H9 (cell line): ENCODE measurements at regions not wholly inside any gene's neighbourhood (a gene's known extent, or its start where the extent isn't known, plus 50 kb on each side); places are given as distances from the start of the nearest gene placed in this dataset.

ENCODE experiments used
- DNase-seq: peaks from one replicate; pipeline ENCODE4 v3.0.0-alpha.2; 2017
- H2AFZ ChIP-seq: one replicate; pipeline ENCODE4 v1.6.1; 2013; ENCODE audit warnings: mild to moderate bottlenecking, low read length, control low read depth, moderate library complexity
- H2AK5ac ChIP-seq: 2 replicates; pipeline ENCODE4 v1.6.1; 2013; ENCODE audit warnings: low read length, control low read depth, mixed read lengths; ENCODE audit not compliant: insufficient read length
- H2BK120ac ChIP-seq: one replicate; pipeline ENCODE4 v1.6.1; 2013; ENCODE audit warnings: low read depth, mild to moderate bottlenecking, low read length, control low read depth, inconsistent platforms; ENCODE audit not compliant: poor library complexity, severe bottlenecking
- H2BK12ac ChIP-seq: 2 replicates; pipeline ENCODE4 v1.6.1; 2013; ENCODE audit warnings: low read length, control low read depth, mixed read lengths, low read depth; ENCODE audit not compliant: insufficient read length
- H2BK15ac ChIP-seq: 2 replicates; pipeline ENCODE4 v1.6.1; 2013; ENCODE audit warnings: low read depth, low read length, control low read depth
- H2BK20ac ChIP-seq: one replicate; pipeline ENCODE4 v1.6.1; 2013; ENCODE audit warnings: low read depth, mild to moderate bottlenecking, low read length, control low read depth, inconsistent platforms; ENCODE audit not compliant: poor library complexity, severe bottlenecking
- H2BK5ac ChIP-seq: 2 replicates; pipeline ENCODE4 v1.6.1; 2013; ENCODE audit warnings: low read length, control low read depth, mixed read lengths; ENCODE audit not compliant: insufficient read length
- H3K14ac ChIP-seq: 2 replicates; pipeline ENCODE4 v1.6.1; 2013; ENCODE audit warnings: low read length, control low read depth; ENCODE audit not compliant: insufficient read depth
- H3K18ac ChIP-seq: 2 replicates; pipeline ENCODE4 v1.6.1; 2013; ENCODE audit warnings: low read depth, mild to moderate bottlenecking, mixed read lengths, low read length, control low read depth; ENCODE audit not compliant: insufficient read length
- H3K23ac ChIP-seq: 2 replicates; pipeline ENCODE4 v1.6.1; 2013; ENCODE audit warnings: low read length, control low read depth, mixed read lengths, low read depth; ENCODE audit not compliant: insufficient read length
- H3K23me2 ChIP-seq: 2 replicates; pipeline ENCODE4 v1.6.1; 2013; ENCODE audit warnings: low read depth, mild to moderate bottlenecking, mixed read lengths, low read length, control low read depth; ENCODE audit not compliant: insufficient read length, poor library complexity, severe bottlenecking
- H3K27ac ChIP-seq: 2 replicates; pipeline ENCODE4 v1.5.1; 2013; ENCODE audit warnings: low read length, control low read depth, mixed read lengths, low read depth; ENCODE audit not compliant: insufficient read length
- H3K27me3 ChIP-seq: 2 replicates; pipeline ENCODE4 v1.6.1; 2013; ENCODE audit warnings: low read length, control low read depth, inconsistent platforms; ENCODE audit not compliant: insufficient read depth
- H3K4ac ChIP-seq: 2 replicates; pipeline ENCODE4 v1.6.1; 2013; ENCODE audit warnings: low read depth, mild to moderate bottlenecking, control low read depth, inconsistent platforms, low read length, moderate library complexity
- H3K4me1 ChIP-seq: 2 replicates; pipeline ENCODE4 v1.6.1; 2013; ENCODE audit warnings: low read length, control low read depth, inconsistent platforms; ENCODE audit not compliant: insufficient read depth
- H3K4me2 ChIP-seq: 2 replicates; pipeline ENCODE4 v1.6.1; 2013; ENCODE audit warnings: low read length, control low read depth, mixed read lengths; ENCODE audit not compliant: insufficient read length, insufficient read depth
- H3K56ac ChIP-seq: 2 replicates; pipeline ENCODE4 v1.6.1; 2013; ENCODE audit warnings: low read depth, mild to moderate bottlenecking, mixed read lengths, low read length, control low read depth; ENCODE audit not compliant: insufficient read length
- H3K79me1 ChIP-seq: 2 replicates; pipeline ENCODE4 v1.6.1; 2013; ENCODE audit warnings: low read depth, mild to moderate bottlenecking, moderate library complexity, low read length, control low read depth, inconsistent platforms; ENCODE audit not compliant: insufficient read depth, poor library complexity, severe bottlenecking
- H3K79me2 ChIP-seq: 2 replicates; pipeline ENCODE4 v1.6.1; 2013; ENCODE audit warnings: low read length, control low read depth, inconsistent platforms; ENCODE audit not compliant: insufficient read depth
- H3K9ac ChIP-seq: 2 replicates; pipeline ENCODE4 v1.6.1; 2013; ENCODE audit warnings: low read length, control low read depth, mixed read lengths; ENCODE audit not compliant: insufficient read length; ENCODE audit errors: extremely low read depth
- H3K9me3 ChIP-seq: one replicate; pipeline ENCODE4 v1.6.1; 2013; ENCODE audit warnings: low read depth, low read length, inconsistent platforms; ENCODE audit not compliant: control insufficient read depth
- H3T11ph ChIP-seq: one replicate; pipeline ENCODE4 v1.6.1; 2013; ENCODE audit warnings: mild to moderate bottlenecking, low read length, control low read depth, inconsistent platforms
- H4K20me1 ChIP-seq: one replicate; pipeline ENCODE4 v1.6.1; 2013; ENCODE audit not compliant: control insufficient read depth, insufficient read length, insufficient read depth
- H4K5ac ChIP-seq: 2 replicates; pipeline ENCODE4 v1.6.1; 2013; ENCODE audit warnings: low read depth, mild to moderate bottlenecking, mixed read lengths, low read length, control low read depth; ENCODE audit not compliant: insufficient read length
- H4K8ac ChIP-seq: replicated peaks from 2 replicates; pipeline ENCODE4 v1.6.1; 2013; ENCODE audit warnings: low read length, control low read depth, mixed read lengths, low read depth; ENCODE audit not compliant: insufficient read length
- H4K91ac ChIP-seq: 2 replicates; pipeline ENCODE4 v1.6.1; 2013; ENCODE audit warnings: low read depth, mild to moderate bottlenecking, moderate library complexity, mixed read lengths, low read length, control low read depth; ENCODE audit not compliant: insufficient read length
- H3K27ac Mint-ChIP-seq, 3 experiments: 2 replicates in 2 of 3; 3 replicates in 1 of 3; pipeline ENCODE4 v1.8.0; 2020 to 2021; ENCODE audit warnings: mixed read lengths in 3 of 3, mild to moderate bottlenecking in 1 of 3, moderate library complexity in 1 of 3
- H3K27me3 Mint-ChIP-seq: 2 replicates; pipeline ENCODE4 v1.8.0; 2021; ENCODE audit warnings: low read depth, mild to moderate bottlenecking, moderate library complexity, mixed read lengths
- H3K36me3 Mint-ChIP-seq, 3 experiments: 2 replicates in 2 of 3; 3 replicates in 1 of 3; pipeline ENCODE4 v1.8.0; 2020 to 2021; ENCODE audit warnings: low read depth in 3 of 3, mixed read lengths in 3 of 3; ENCODE audit not compliant: insufficient read depth in 1 of 3
- H3K4me1 Mint-ChIP-seq, 2 experiments: 2 replicates each; pipeline ENCODE4 v1.8.0; 2020; ENCODE audit warnings: mixed read lengths in 2 of 2
- H3K4me3 Mint-ChIP-seq, 2 experiments: 2 replicates in 1 of 2; 3 replicates in 1 of 2; pipeline ENCODE4 v1.8.0; 2020 to 2021; ENCODE audit warnings: mild to moderate bottlenecking in 2 of 2, mixed read lengths in 2 of 2, moderate library complexity in 1 of 2
- H3K9me3 Mint-ChIP-seq, 2 experiments: 2 replicates in 1 of 2; 3 replicates in 1 of 2; pipeline ENCODE4 v1.8.0; 2020; ENCODE audit warnings: mild to moderate bottlenecking in 2 of 2, mixed read lengths in 2 of 2, moderate library complexity in 1 of 2
- WGBS: extraction: QIAGEN DNeasy Blood & Tissue Kit; methylation state at CpG from one replicate; pipeline ENCODE4 v1.1.7; 2013; ENCODE audit warnings: missing lambda C conversion rate, low lambda C conversion rate, mixed read lengths; ENCODE audit not compliant: insufficient read length; ENCODE audit errors: extremely low coverage; 5-methylcytosine and 5-hydroxymethylcytosine counted together
- TF ChIP-seq, protein P1 (sequence below): fragments of 200-600 bp; sonication (generic); conservative IDR thresholded peaks from 3 replicates; pipeline ENCODE4 v1.8.0; 2021; ENCODE audit warnings: antibody characterized with exemption, mild to moderate bottlenecking

DNA sequence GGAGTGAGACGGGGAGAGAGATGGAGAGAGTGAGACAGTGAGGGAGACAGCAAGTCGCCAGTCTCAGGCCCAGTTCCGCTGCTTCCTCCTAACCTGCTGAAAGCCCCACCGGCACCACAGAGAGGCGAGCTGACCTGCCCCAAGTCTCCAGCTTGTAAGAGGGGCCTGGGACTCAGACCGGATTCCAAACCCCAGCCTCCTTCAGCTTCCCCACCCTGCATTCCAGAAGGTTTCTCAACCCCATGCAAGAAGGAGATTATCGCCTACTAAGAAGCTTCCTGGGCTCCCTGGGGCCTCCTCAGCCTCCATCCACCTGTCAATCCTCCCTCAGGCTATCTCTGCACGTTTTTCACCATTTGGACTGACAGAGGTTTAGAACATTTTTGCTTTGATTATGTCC lies 173.1 kb upstream of the RAB6C start:
- no peak overlapping the region; a peak in 1 of 5 replicates for H3K4me3 Mint-ChIP-seq
- Histone ChIP-seq H2AFZ (no peak overlapping the region), H3K23me2 (no peaks in the 10 kb centered on the region), H2BK12ac (no peak overlapping the region), H3K23ac (no peak overlapping the region), H3K27me3 (no peaks in the 10 kb centered on the region), H2AK5ac (no peak overlapping the region), H4K8ac (no peak overlapping the region), H3K14ac (no peak overlapping the region), H3K56ac (no peak overlapping the region), H3K9ac (no peak overlapping the region), H3K79me1 (no peaks in the 10 kb centered on the region), H3T11ph (no peak overlapping the region), H4K20me1 (no peaks in the 10 kb centered on the region), H3K79me2 (no peaks in the 10 kb centered on the region), H3K4me2 (no peak overlapping the region), H4K5ac (no peak overlapping the region), H2BK20ac (no peak overlapping the region), H3K9me3 (no peaks in the 10 kb centered on the region), H3K4ac (no peak overlapping the region), H2BK15ac (no peak overlapping the region), H2BK120ac (no peak overlapping the region), H4K91ac (no peak overlapping the region), H2BK5ac (no peak overlapping the region), H3K4me1 (peaks cover 11% of the 10 kb centered on the region), H3K27ac (no peak overlapping the region), H3K18ac (no peak overlapping the region)
- H3K36me3 Mint-ChIP-seq, result no peaks in the 10 kb centered on the region
- no peaks in the 10 kb centered on the region for H3K9me3 Mint-ChIP-seq
- H3K4me1 Mint-ChIP-seq, result peaks cover 48 to 50% of the 10 kb centered on the region in 2 experiments
- H3K27ac Mint-ChIP-seq, result peak overlapping the region in 1 of 3 experiments; percentile 8; a peak in 2 of 7 replicates
- TF ChIP-seq, protein P1, sequence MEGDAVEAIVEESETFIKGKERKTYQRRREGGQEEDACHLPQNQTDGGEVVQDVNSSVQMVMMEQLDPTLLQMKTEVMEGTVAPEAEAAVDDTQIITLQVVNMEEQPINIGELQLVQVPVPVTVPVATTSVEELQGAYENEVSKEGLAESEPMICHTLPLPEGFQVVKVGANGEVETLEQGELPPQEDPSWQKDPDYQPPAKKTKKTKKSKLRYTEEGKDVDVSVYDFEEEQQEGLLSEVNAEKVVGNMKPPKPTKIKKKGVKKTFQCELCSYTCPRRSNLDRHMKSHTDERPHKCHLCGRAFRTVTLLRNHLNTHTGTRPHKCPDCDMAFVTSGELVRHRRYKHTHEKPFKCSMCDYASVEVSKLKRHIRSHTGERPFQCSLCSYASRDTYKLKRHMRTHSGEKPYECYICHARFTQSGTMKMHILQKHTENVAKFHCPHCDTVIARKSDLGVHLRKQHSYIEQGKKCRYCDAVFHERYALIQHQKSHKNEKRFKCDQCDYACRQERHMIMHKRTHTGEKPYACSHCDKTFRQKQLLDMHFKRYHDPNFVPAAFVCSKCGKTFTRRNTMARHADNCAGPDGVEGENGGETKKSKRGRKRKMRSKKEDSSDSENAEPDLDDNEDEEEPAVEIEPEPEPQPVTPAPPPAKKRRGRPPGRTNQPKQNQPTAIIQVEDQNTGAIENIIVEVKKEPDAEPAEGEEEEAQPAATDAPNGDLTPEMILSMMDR, result no peak
- peaks cover 3% of the 10 kb centered on the region for H3K27me3 Mint-ChIP-seq
- DNase-seq, result peak; percentile 49
- 100% methylated on average over 1 of the region's 8 CpGs for WGBS
